Activated gamma-delta T cell treated with anti-CD3 and anti-CD28 coated beads, Interleukin-2, amount 50 U/mL, for 16 hours (primary cell): ENCODE measurements at regions not wholly inside any gene's neighbourhood (a gene's known extent, or its start where the extent isn't known, plus 50 kb on each side); places are given as distances from the start of the nearest gene placed in this dataset.
"Not testable (repeated sequence)": the region's sequence is repeated elsewhere in the genome, so short reads cannot be mapped to it uniquely, and the experiment has no call there.

Experiments used
- DNase-seq: peaks from one replicate; pipeline ENCODE4 v3.0.0-alpha.2; 2020; ENCODE audit warnings: low read depth

DNA sequence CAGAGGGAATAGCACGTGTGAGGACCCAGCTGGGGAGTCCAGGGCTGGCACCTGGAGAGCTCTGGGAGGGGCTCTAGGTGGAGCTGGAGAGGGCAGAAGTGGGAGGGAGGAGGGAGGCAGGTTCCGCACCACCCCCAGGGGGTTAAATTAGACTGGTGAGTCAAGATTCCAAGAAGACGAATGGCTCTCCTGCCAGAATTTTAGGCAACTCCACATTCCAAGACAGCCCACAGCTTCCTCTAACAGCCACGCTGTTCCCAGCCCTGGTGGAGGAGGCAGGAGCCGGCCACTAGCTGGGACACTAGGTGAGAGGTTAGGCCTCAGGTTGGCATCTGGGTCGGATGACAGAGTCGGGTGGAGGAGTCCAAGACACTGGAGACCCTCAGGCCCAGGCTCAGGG is 60.2 kb downstream of the TFAP2C start:
- DNase-seq: no peak

DNA sequence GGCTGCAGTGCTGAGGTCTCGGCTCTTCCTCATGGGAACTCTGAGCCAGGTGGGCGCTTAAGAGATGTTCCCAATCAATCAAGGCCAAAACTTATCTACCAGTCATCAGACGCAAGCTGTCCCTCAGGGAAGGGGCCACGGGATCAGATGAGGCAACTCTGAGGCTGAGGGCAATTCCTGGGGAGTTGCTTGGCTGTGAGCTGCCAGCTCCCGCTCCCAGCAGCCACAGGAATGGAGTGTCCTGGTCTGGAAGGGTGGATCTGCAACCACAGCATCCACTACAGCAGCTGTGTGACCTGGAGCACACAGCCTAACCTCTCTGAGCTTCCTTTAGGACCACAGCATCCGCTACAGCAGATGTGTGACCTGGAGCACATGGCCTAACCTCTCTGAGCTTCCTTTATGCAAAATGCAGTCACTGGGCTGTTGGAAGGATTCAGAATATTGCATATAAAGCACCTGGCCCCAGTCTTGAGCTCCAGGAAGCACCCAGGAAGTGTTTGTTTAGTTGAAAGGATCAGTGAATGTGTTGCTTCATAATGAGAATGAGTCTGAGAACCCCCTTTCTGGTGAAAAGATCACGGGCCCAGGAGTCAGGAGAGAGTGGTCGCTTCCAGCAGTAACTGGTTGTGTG is 60.9 kb downstream of the TFAP2C start:
- no peak for DNase-seq

DNA sequence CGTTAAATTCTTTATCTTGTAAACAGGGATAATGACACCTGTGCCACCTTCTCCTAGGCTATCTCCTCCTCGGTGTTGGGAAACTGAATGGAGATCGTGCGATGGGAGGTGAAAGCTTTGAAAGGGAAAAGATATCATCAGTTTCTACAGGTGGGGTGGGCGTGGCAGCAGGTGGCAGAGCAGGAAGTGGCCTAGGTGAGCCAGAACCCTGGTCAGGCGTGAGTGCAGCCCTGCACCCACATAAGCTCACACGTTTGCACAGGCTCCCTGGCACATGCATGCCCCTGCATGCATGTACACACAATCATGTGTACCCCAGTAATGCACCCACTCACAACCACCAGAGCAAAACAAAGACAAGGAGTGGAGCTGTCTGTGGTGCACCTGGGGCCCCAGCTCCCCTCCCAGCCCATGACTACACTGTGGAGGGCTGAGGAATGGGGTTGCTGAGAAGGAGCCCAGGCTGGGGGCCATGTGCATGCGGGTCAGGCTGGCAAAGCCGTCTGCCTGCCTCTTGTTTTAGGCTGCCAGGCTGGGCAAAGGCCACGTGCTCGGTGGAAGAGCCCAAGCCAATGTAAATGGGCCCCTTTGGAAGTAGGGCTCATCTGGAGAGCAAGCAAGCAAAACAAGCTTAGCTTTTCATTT is 61.5 kb downstream of the TFAP2C start:
- DNase-seq: no peak

DNA sequence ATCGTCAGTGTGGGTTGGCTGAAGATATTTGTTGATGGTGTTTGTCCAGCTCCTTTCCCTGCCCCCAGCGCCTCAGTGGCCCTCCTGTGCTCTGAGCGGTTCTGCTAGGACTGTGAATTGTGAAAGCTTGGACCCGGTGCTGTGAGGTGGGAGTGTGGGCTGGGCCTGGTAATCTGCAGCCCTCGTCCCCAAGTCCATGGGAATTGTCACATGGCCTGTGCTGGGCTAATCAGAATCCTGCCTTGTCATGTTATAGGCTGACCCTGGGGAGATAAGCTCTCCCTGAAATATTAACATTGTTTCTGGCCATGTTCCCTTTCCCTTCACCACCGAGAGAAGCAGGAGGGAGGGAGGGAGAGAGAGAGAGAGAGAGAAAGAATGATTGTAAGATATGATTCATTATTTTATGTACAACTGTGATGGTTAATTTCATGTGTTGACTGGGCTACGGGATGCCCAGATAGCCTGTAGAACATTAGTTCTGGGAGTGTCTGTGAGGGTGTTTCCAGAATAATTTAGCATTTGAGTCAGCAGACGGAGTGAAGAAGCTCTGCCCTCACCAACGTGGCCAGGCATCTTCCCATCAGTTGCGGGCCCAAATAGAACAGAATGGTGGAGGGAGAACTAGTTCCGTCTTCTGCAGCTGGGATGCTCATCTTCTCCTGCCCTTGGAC is 62.4 kb downstream of the TFAP2C start:
- no peak for DNase-seq

DNA sequence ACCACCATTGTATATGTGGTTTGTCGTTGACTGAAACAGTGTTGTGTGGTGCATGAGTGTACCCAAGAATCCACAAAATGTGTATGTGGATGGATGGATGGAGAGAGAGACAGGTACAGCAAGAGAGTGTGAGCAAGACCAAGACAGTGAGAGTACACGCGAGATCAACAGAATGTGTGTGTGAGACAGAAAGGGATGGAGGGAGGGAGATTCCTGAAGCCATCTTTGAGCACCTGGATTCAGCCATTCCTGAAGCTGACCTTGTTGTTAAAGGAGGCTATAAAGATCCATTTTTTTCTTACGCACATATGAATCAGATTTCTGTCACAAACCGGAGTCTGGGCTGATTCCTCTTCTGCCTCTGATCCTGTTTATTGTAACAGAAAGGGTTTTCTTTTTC is 64.1 kb downstream of the TFAP2C start:
- DNase-seq: no peak

DNA sequence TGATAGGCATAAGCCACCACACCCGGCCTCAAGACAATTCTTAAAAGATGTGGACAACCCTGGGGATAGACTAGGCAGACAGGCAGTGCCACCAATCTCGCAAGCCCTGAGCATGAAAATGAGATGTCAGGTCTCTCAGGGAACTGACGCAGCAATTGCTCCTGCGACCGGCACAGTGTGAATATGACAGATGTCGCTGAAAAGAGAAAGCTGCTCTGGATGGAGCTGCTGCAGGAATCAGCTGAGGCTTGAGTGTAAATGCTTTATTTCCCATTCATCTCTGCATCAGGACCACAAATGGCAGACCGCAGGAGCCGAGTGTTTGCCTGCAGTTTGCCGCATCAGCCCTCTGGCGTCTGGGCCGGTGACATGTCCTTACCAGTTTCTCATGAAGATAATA is 68.4 kb downstream of the TFAP2C start:
- DNase-seq: no peak

DNA sequence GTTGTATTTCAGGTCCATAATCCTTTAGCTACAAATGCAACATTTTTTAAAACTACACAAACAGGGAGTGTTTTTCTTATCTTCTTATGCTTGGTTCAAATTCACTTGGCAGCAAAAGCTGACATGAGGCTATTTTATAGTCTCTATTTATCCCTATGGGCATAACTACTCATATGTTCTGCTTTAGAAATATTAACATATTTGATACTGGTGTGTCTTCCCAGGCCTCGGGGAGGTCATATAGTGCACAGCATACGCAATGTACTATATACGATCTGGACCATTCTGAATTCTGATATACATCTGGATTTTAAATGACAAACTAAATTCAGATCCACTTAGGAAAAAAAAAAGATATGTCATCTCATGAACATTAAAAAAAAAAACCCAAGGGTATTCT is 69.2 kb downstream of the TFAP2C start:
- no peak for DNase-seq

DNA sequence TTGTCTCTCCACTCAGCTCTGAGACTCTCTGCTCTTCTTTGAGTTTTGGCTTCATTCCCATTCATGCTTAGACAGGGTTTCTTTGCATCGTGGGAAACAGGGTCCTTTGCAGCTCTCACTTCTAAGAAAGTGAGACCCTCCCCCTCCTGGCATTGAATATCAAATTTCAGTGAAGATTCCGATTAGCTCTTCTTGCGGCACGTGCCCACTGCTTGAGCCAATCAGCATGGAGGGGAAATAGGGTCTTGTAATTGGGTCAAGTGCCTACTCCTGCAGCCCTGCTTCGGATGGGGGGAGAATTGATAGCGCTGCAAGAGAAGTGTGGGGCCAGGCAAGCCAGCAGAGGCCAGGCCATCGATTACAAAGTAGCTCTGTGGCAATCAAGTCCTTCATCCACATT is 69.6 kb downstream of the TFAP2C start:
- no peak for DNase-seq

DNA sequence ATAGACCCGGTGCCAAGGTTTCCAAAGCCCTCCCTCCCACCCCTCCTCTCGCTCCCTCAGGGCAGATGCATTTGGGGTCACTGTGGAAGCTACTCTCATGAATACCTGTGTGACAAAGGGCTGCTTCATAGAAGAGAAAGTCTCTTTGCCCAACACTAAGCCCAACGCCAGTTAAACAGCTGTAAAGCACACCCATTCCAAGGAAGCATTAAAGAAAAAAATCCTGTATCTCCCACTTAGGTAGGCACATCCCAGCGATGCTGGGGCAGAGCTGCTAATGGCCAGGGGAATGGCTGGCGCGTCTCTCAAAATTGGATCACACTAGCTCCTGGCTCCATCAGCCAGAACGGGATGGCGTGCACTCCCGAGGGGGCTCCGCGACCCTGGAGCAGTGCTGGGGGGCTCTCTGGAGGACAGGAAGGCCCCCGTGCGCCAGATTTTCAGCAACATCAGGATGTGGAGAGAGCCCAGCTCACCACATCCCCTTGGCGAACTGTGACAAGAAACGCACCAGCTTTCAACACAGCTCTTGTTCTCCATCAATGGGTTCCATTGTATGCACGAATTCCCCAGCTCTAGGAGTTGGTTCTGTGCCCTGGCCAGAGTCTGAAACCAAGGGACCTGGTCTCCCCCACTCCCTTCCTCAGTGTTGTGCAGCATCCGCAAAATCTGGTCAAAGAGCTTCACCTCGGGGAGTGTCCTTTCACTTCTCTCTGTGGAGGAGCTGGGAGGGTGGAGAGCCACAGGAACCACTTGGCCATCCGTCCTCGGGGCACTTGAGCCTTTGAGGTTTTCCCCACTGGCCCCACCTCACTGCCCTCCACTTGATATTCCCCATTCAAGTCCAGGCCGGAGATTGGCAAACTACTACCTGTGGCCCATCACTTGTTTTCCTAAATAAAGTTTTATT is 74.1 kb downstream of the TFAP2C start:
- no peak for DNase-seq

DNA sequence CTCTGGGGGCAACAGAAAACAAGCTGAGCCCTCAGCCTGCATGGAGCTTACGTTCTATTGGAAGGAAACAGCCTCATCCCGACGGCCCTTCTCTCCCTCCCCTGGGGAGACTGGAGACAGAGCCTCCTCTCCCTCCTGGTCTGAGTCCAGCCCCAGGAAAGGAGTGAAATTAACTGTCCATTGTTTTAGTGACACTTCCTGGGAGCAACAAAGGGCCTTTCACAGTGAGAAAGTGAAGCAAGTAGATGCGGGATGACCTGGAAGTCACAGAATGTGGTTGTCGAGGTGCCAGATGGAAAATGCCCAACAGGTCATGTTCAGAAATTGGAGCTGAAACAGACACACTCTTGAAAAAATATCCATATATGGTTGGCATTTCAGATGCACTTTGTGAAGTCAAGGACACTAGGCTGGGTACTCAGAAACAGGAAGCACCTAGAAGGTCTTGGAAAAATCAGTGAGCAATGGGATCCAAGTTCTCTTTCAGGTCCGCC is 77.8 kb downstream of the TFAP2C start:
- no peak for DNase-seq

DNA sequence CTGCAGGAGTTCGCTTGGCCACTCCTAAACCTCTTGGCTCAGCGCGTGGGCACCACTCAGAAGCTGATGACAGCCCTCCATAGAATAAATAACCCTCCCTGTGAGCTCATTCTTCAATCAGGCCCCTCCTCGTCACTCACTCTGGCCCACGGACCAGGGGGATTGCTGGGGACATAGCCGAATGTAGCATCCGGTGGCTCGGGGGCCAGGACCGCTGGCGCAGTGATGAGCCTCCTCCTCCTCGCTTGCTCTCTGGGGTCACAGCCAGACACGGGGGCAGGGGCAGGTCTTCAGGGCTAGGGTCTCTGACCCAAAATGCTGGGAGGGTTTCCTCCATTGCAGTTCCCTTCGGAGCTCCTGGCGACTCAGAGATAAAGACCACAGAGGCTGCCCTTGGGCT is 79.9 kb downstream of the TFAP2C start:
- no peak for DNase-seq

DNA sequence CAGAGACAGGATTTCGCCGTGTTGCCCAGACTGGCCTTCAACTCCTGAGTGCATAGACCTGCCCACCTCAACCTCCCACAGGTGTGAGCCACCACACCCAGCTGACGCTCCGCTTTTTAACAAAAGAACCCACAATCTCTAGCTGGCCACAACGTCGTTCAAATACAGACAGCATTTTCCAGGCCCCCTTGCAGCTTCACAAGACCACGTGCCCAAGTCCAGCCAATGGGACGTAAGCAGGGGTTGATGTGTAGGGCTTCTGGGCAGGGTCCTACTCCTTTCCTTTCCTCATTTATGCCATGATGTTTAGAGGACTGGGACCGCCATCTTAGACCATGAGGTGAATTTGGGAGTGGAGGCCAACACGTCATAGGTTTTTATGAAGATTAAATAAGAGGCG is 81.0 kb downstream of the TFAP2C start:
- DNase-seq: no peak

DNA sequence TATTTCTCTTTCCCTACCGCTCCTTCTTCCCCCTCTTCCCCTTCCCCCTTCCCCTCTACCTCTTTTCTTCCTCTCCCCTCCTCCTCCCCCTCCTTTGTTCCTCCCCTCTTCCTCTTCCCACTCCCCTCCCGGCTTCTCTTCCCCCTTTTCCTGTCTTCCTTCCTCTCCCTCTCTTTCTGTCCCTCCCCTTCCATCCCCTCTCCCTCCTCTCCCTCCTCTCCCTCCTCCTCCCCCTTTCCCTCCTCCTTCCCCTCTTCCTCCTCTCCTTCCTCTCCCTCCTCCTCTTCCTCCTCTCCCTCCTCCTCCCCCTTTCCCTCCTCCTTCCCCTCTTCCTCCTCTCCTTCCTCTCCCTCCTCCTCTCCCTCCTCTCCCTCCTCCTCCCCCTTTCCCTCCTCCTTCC is 81.5 kb downstream of the TFAP2C start:
- not testable (repeated sequence) for DNase-seq

DNA sequence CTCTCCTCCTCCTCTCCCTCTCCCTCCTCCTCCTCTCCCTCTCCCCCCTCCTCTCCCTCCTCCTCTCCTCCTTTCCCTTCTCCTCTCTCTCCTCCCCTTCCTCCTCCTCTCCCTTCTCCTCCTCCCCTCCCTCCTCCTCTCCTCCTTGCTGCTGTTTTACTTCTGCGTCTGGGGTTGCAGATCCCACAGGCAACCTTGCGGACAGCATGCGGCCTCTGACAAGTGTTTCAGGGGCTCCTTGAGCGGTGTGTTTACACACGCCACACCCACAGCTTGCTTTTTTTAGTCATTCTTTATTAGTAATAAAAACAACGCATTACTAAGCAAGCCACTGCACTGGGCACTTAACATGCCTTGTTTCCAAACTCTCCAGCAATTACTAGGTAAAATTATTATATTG is 81.9 kb downstream of the TFAP2C start:
- no peak for DNase-seq

DNA sequence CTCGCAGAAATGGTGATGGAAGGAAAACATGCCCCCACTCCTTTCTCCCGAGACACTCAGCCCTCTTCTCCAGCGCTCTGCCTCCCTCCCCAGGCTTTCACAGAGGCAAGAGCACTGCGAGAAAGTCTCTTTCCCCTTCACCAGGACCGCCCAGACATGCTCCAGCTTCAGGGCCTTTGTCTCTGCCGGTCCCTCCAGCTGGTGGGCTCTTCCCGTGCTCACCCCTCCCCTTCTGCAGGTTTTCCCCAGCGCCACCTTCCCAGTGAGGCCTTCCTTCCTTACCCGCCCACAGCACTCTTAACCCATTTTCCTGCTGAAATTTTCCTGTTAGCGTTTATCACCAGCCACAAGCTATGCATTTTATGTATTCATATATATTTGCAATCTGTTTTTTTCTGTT is 86.2 kb downstream of the TFAP2C start:
- no peak for DNase-seq

DNA sequence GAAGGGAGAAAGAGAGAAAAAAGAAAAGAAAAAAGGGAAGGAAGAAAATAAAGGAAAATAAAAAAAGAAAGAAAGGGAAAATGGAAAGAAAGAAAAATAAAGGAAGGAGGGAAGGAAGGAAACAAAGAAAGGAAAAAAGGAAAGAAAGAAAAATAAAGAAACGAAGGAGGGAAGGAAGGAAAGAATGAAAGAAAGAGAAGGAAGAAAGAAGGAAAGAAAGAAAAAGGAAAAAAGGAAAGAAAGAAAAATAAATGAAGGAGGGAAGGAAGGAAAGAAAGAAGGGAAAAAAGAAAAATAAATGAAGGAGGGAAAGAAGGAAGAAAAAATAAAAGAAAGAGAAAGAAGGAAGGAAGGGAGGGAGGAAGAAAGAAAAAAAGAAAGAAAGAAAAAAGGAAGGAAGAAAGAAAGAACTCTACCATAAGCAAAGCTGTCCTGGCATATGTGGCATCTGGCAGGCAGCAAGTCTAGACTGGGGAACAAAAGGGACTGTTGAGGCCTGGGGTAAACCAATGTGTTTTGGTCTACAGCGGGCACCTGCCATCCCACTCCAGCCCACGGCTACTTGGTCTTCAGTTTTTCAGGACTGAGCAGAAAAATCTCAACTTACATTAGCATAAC is 86.9 kb downstream of the TFAP2C start:
- no peak for DNase-seq

DNA sequence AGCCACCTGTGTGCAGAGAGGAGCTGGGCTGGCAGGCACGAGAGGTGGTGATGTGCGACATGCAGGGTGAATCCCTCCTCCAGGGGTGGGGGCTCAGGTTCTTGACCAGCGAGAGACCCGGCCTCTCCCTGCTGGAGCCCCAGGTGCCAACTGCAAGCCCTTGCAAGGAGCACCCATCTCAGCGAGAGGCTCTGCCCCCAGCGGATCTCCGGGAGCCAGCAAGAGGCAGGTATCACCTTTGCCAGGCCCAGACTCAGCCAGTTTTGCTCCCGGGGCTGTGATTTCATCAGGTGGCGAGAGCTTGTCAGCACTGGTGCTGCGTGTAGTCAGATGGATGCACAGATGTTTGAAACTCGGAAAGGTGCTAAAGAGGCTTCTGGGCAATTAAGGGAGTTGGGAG is 87.7 kb downstream of the TFAP2C start:
- no peak for DNase-seq

DNA sequence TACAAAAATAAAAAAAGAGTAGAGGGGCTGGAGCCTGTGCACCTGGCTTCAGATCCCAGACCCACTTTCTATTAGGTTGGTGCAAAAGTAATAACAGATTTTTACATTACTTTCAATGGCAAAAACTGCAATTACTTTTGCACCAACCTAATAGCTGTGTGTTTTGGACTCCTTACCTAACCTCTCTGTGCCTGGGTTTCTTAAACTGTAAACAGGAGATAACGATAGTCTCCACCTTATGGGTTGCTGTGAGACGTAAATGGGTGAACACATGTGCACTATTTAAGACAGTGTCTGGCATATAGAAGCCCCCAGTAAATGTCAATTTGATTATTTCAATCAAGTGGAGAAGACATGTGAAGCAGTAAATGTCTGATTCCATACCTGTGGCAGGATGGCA is 89.7 kb downstream of the TFAP2C start:
- DNase-seq: no peak

DNA sequence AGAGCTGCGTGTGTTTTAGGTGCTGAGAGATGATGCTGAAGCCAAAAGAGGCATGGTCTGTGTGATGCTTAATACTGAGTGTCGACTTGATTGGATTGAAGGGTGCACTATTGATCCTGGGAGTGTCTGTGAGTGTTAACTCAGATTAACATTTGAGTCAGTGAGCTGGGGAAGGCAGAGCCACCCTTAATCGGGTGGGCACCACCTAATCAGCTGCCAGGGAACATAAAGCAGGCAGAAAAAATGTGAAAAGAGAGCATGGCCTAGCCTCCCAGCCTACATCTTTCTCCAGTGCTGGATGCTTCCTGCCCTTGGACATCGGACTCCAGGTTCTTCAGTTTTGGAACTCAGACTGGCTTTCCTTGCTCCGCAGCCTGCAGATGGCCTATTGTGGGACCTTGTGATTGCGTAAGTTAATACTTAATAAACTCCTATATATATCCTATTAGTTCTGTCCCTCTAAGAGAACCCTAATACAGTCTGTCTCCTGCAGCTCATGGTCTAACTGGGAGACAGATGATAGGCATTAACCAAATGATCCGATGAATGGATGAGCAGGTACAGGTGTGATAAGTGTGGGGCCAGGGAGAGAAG is 91.6 kb downstream of the TFAP2C start:
- DNase-seq: no peak

DNA sequence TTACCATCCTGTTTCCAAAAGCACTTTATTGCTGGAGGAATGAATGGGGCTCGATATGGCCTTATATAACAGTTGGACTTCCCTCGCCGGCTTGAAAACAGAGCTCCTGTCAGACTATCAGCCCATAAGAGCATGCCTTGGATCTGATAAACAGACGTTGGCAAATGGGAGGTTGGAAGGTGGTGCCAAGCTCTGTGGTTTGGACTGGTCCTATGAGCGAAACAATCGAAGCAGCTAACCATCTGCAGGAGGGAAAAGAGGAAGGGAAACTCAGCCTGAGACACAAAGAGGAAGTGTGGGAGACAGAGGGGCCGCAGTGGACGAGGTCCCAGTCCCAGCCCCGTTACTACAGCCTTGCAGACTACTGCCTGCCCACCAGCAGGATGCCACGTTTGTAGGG is 92.9 kb downstream of the TFAP2C start:
- no peak for DNase-seq

DNA sequence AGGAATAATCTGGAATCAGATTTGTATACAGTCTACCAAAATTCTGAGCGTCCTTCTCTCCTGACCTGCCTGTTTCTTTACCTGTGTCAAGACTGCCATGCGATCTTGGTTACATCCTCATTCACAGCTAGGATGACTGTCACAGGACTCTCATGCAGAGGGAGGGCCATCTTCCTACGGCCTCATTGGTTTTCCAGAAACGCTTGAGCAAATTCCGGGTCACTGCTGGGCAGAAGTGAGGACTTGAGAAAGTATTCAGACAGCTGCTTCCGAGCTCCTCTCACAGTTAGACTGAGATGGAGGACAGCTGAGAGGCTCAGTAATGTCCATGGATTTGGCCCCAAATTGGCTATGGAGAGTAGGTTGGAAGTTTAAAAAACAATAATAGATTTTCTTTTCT is 94.2 kb downstream of the TFAP2C start:
- no peak for DNase-seq
